NCI-H2196 (cell line): ENCODE measurements at regions not wholly inside any gene's neighbourhood (a gene's known extent, or its start where the extent isn't known, plus 50 kb on each side); places are given as distances from the start of the nearest gene placed in this dataset.

ENCODE experiments used
- DNase-seq: peaks from one replicate; lab custom pipeline; 2025; ENCODE audit not compliant: unreplicated experiment; lab: John Stamatoyannopoulos, UW

- no peak for DNase-seq
These were observed 335.4 kb downstream of the DHX15 start for GRCh38 chr4:24248674-24249630.

DNA sequence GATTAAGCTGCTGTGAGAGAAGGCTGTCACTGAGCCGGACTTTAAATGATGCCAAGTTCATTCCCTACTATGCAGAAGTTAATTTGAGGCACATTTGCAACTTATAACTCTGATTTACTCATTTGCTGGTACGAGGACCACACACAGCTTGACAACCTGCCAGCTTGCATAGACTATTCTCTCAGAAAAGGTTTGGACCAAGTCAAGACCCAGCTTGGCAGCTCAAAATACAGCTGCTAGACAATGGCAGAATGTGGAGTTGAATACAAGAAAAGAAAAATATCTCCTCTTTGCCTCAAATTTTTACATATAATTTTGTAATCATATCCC lies 338.9 kb downstream of the DHX15 start:
- no peak for DNase-seq

GRCh38 chr4:24244663-24245490 lies 339.5 kb downstream of the DHX15 start:
- no peak for DNase-seq

DNA sequence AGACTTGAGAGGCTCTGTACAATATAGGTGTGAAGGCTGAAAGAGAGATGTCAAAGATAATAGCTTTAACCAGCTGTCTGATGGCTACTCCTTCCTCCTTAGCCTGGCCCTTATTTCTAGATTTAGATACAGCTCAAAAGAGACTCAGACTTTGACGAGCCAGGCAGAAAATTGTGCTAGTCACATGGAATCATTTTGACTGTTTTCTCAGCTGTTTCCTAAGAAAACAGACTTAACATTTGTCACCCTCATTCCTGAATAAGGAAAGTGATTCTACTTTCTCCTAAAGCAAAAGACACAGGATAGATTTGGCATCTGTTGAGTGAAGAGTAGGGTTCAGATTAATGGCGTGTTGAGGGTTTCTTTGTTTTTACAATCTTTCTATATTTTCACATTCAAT lies 340.7 kb downstream of the DHX15 start:
- no peak for DNase-seq

- no peak for DNase-seq
These were observed 342.8 kb downstream of the DHX15 start for GRCh38 chr4:24241511-24241910.

DNA sequence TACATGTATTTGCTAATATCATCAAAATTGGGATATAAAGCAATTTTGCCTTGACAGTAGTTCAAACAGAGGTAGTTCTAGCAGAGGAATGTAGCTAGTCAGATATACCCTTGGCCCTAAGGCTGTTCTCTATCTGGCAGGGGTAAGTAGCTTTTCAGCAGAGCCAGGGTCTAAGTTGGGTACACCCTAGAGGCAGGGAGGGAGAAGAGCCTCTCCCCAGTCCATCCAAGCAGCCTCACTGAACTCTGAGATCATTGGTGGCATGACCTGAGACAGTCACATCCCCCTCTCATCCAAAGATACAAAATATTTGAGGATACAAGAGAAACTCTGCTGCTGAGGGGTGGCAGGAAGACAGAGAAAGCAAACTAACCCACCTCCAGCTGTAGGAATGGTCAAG lies 343.7 kb downstream of the DHX15 start:
- no peak for DNase-seq

DNA sequence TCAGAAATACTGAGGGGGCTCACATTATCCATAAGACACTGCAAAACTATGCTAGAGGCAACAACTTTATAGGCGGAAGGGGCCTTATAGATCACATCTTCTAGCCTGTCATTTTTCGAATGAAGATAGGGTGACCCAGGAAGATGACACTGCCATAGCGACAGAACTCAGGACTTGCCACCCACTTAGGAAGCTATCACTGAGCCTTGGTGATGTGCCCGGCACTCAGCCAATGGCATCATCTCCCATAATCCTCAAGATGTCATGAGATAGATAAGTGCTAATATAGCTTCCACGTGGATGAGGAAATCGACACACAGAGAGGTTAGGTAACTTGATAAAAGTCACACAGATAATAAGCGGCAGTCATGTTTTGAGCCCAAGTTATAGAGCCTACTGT lies 346.6 kb downstream of the DHX15 start:
- no peak for DNase-seq

DNA sequence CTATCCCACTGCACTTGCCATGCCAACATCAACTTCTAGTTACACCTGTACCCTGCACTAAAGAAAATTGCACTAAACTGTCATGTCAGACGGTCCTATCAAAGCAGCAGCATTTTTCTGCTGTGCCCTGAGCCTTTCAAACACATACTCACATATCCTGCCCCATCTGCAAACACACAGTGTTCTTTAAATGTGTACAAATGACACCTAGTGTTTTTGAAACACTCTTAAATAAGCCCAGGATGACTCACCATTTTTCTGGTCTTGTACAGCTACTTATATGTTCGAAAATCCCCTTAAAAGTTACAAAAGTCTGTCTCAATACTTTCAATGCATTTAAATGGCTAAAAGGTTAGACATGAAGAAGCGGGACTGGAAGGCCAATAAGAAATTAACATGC lies 346.7 kb upstream of the PPARGC1A start:
- DNase-seq = no peak

DNA sequence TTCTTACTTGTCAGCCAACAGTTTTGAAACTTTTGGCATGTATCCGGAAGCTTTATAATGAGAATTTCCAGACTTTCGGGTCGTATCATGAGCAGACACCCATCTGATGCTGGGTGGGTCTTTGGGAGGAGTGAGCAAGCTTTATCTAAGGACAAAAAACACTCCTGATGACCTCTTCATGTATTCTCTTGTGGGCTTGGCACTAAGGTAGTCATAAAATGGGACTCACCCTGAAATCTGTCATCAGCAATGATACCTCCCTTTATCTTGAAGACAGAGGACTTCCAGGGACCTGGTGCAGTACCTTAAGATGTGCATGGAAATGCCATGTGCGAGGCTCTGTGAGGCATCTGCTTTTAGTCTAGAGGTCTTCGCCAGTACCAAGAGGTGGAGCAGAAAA lies 346.3 kb upstream of the PPARGC1A start:
- DNase-seq = no peak

- DNase-seq = no peak
These were observed 345.8 kb upstream of the PPARGC1A start for GRCh38 chr4:24235618-24236017.

DNA sequence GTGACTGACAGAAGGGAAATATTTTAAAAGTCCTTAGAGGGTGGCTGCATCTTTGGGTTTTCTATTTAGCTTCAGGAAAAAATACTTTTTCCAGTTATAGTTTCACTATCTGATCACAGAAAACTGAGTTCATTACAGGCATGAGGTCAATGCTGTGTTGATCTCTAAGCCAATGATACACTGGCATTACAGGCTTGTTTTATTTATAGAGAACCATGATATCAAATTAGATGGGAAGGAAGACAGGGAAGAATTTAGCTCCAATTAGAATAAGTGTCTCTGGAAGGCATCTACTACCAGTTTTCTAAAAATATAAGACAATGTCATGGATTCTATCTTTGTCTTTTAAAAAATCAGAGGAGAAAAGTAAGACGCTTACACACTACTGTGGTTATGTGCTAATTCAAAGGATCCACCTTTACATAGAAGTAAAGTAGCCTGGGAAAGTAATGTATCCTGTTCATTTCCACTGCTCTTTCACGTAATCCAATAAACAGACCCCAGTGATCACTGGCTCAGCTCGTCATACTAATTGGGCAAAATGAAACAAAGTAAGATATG lies 344.5 kb upstream of the PPARGC1A start:
- DNase-seq = no peak

- DNase-seq = no peak
These were observed 341.1 kb upstream of the PPARGC1A start for GRCh38 chr4:24230955-24231354.

GRCh38 chr4:24229978-24230377 lies 340.1 kb upstream of the PPARGC1A start:
- no peak for DNase-seq

DNA sequence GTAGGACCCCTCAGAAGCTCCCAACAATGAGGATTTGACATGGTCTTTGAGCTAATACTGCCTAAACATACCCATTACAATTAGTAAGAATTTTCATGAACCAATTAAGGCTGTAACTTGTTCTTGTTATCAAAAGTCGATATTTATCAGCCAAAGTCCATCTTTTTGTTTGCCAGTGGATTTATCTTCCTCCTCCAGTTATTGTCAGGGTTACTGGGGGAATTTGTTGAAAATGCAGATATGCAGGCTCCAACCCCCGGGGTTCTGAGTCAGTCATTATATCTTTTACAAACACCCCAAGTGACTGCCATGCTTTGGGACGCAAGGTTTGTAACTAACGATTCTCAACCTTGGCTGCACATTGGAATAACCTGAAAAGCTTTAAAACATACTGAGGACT lies 338.8 kb upstream of the PPARGC1A start:
- no peak for DNase-seq

DNA sequence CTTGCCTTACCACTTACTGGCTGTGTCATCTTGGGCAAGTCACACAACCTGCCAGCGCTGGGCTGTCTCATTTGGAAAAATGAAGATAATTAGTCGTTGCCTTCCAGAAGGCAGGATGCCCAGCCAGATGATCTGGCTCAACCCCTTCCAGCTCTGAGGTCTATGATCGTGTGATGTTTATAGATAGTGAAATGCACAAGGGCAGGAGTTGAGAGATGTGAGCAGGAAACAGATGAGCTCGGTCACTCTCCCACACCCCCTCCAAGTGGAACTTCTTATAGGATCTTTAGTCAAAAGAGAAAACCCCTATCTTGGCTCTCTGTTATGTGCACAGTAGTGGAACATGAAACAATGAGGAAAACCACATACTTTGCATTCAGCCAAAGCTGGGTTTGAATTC lies 336.8 kb upstream of the PPARGC1A start:
- no peak for DNase-seq

- no peak for DNase-seq
These were observed 336.2 kb upstream of the PPARGC1A start for GRCh38 chr4:24226023-24226422.

GRCh38 chr4:24224446-24224845 lies 334.6 kb upstream of the PPARGC1A start:
- DNase-seq = no peak

DNA sequence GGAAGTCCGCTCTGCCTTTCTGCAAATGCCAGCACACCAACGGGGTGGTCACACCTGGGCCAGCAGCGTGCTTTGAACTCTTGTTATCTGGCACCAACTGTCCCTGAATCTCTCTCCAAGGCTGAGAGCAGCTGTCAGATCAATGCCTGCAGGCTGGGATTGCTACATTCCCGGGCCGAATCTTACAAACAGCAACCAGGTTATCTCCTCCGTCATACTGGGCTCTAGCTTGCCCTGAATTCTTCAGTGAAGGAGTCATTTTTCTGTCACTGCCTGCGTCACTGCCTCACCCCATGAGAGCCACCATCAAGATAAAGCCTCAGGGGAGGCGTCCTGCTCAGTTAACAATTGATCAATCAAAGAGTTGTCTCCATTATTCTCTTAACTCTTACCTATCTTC lies 329.4 kb upstream of the PPARGC1A start:
- no peak for DNase-seq

- no peak for DNase-seq
These were observed 328.7 kb upstream of the PPARGC1A start for GRCh38 chr4:24218566-24218965.

DNA sequence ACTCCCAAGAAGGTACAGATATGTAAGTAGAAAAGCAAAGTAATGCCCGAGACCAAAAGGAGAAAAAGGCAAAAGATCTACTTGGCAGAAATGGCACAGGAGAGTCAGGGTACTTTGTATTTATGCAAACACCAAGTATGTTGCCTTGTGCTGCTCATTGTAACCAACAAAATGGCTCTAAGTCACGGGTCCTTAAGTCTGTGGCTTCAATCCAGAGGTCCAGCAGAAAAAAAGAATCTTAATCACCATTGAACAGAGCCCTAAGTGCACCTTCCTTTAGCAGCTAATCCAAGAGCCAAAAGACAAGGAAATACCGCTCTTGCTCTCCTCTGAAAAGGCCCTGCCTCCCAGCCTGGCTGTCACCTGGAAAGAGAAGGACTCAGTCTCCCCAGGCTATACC lies 324.9 kb upstream of the PPARGC1A start:
- DNase-seq = no peak

- DNase-seq = no peak
These were observed 324.1 kb upstream of the PPARGC1A start for GRCh38 chr4:24213961-24214360.

DNA sequence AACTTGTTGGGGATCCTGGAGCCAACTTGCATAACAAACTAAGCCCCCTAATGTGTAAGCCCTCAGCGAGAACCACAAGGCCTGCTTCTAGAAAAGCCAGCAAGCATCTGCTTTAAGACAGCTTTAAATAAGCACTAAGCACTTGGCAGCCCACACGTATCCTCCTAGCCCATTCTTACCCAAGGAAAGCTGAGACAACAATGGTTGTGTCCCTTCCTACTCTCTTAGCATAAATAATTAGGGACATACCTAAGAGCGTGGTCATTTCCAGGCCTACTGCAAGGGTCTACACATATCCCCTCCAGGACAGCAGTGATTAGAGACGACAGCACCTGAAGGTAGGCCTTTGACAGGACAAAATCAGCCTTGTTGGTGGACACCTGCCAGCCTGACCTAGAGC lies 322.8 kb upstream of the PPARGC1A start:
- DNase-seq = no peak
